ENCODE measurements at regions not wholly inside any gene's neighbourhood (a gene's known extent, or its start where the extent isn't known, plus 50 kb on each side); places are given as distances from the start of the nearest gene placed in this dataset.

DNA sequence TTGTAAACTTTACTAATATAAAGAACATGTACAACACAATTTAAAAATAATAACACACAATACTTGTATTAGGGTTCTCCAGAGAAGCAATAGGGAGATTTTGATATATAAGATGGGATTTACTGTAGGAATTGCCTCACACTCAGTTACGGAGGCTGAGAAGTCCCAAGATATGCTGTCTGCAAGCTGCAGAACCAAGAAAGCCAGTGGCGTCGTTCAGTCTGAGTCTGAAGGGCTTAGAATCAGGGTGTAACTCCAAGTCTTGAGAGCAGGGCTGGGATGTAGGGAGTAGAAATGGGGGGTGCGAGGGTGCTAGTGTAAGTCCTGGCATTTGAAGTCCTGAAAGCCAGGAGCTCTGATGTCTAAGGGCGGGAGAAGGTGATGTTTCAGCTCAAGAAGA is 206.6 kb upstream of the HES1 start:
- TF ChIP-seq, protein P1, sequence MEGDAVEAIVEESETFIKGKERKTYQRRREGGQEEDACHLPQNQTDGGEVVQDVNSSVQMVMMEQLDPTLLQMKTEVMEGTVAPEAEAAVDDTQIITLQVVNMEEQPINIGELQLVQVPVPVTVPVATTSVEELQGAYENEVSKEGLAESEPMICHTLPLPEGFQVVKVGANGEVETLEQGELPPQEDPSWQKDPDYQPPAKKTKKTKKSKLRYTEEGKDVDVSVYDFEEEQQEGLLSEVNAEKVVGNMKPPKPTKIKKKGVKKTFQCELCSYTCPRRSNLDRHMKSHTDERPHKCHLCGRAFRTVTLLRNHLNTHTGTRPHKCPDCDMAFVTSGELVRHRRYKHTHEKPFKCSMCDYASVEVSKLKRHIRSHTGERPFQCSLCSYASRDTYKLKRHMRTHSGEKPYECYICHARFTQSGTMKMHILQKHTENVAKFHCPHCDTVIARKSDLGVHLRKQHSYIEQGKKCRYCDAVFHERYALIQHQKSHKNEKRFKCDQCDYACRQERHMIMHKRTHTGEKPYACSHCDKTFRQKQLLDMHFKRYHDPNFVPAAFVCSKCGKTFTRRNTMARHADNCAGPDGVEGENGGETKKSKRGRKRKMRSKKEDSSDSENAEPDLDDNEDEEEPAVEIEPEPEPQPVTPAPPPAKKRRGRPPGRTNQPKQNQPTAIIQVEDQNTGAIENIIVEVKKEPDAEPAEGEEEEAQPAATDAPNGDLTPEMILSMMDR (IDR thresholded peaks at IDR 0.05), result no peak
- no peak for TF ChIP-seq POLR2A (IDR thresholded peaks at IDR 0.05)

All from esophagus squamous epithelium (tissue), 4 donors.